Neutrophil (primary cell): ENCODE measurements at regions not wholly inside any gene's neighbourhood (a gene's known extent, or its start where the extent isn't known, plus 50 kb on each side); places are given as distances from the start of the nearest gene placed in this dataset.

Experiments
- H3K27ac ChIP-seq: fragments of 200-600 bp; sonication (generic); 2 replicates; pipeline ENCODE4 v1.5.1; 2016; ENCODE audit warnings: mild to moderate bottlenecking, moderate library complexity
- H3K27me3 ChIP-seq: fragments of 200-600 bp; sonication (generic); 2 replicates; pipeline ENCODE4 v1.6.0; 2016; ENCODE audit warnings: mild to moderate bottlenecking
- H3K36me3 ChIP-seq: fragments of 200-600 bp; sonication (generic); 2 replicates; pipeline ENCODE4 v1.5.1; 2017
- H3K4me1 ChIP-seq, 2 experiments: fragments of 200-600 bp in 1 of 2; sonication (generic) in 1 of 2; 1 replicate in 1 of 2; 2 replicates in 1 of 2; pipeline versions ENCODE4 v1.5.1 to v1.6.1; 2013 to 2016; ENCODE audit warnings: low read depth in 1 of 2, low read length in 1 of 2, mild to moderate bottlenecking in 1 of 2, moderate library complexity in 1 of 2; ENCODE audit not compliant: control insufficient read depth in 1 of 2, insufficient read depth in 1 of 2
- H3K4me3 ChIP-seq, 2 experiments: fragments of 200-600 bp in 1 of 2; sonication (generic) in 1 of 2; 1 replicate in 1 of 2; 2 replicates in 1 of 2; pipeline ENCODE4 v1.5.1; 2013 to 2016; ENCODE audit warnings: low read depth in 1 of 2, low read length in 1 of 2, mild to moderate bottlenecking in 1 of 2, moderate library complexity in 1 of 2
- H3K9me3 ChIP-seq: fragments of 200-600 bp; sonication (generic); 2 replicates; pipeline ENCODE4 v1.5.1; 2016
- TF ChIP-seq, protein P1 (sequence below): fragments of 200-600 bp; sonication (generic); IDR thresholded peaks from 2 replicates; pipeline ENCODE4 v1.5.1; 2016; ENCODE audit warnings: antibody characterized with exemption

DNA sequence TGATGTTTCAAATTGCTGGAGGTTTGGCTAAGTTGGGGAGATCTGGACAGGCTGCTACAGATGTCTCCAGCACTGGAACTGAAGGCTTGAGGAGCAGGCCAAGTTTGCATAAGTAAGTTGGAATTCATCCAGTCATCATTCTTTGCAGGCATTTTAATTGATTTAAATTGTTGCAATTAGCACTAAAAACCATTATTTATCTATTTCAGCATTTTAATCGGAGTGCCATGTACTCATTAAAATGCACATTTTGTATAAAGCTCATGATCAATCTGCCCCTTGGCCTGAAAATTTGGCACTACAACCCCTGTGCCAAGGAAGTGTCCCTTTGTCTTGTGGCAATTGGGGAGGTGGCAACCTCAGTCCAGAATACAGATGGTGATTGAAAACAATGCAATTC, 320.2 kb downstream of the MAT2B start:
- Histone ChIP-seq H3K9me3 (no peaks in the 10 kb centered on the region), H3K36me3 (no peaks in the 10 kb centered on the region), H3K4me1 (no peaks in the 10 kb centered on the region), H3K27ac (no peak overlapping the region), H3K27me3 (no peaks in the 10 kb centered on the region), H3K4me3 (no peak overlapping the region)
- TF ChIP-seq, protein P1, sequence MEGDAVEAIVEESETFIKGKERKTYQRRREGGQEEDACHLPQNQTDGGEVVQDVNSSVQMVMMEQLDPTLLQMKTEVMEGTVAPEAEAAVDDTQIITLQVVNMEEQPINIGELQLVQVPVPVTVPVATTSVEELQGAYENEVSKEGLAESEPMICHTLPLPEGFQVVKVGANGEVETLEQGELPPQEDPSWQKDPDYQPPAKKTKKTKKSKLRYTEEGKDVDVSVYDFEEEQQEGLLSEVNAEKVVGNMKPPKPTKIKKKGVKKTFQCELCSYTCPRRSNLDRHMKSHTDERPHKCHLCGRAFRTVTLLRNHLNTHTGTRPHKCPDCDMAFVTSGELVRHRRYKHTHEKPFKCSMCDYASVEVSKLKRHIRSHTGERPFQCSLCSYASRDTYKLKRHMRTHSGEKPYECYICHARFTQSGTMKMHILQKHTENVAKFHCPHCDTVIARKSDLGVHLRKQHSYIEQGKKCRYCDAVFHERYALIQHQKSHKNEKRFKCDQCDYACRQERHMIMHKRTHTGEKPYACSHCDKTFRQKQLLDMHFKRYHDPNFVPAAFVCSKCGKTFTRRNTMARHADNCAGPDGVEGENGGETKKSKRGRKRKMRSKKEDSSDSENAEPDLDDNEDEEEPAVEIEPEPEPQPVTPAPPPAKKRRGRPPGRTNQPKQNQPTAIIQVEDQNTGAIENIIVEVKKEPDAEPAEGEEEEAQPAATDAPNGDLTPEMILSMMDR, result no peak

DNA sequence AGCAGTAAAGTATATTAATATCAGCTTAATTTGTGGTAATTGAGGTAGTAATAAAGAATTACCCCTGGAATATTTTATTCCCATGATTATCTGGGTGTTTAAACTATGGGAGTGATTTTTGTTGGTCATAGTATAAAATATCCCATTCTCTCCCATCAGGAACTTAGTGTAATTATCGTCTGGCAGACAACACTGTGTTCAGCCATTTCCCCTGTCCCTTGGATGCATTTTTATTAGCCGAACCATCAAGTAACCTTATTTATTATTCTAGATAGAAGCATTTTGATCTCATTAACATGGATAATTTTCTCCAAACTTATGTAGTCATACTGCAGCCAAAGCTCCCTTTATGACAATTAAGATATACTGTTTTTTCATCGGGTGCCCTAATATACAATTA, 320.8 kb downstream of the MAT2B start:
- Histone ChIP-seq H3K9me3 (no peaks in the 10 kb centered on the region), H3K27me3 (no peaks in the 10 kb centered on the region), H3K4me3 (no peak overlapping the region), H3K36me3 (no peaks in the 10 kb centered on the region), H3K4me1 (no peaks in the 10 kb centered on the region), H3K27ac (no peak overlapping the region)
- TF ChIP-seq, protein P1, result no peak

GRCh38 chr5:163832155-163832554, 326.7 kb downstream of the MAT2B start:
- no peaks in the 10 kb centered on the region for H3K27me3 ChIP-seq
- no peak overlapping the region for H3K4me3 ChIP-seq
- TF ChIP-seq, protein P1, result no peak
- no peak overlapping the region for H3K27ac ChIP-seq
- no peaks in the 10 kb centered on the region for H3K36me3 ChIP-seq
- H3K9me3 ChIP-seq, result no peaks in the 10 kb centered on the region
- no peaks in the 10 kb centered on the region for H3K4me1 ChIP-seq

GRCh38 chr5:163838738-163839137, 333.3 kb downstream of the MAT2B start:
- no peak overlapping the region for H3K27ac ChIP-seq
- no peaks in the 10 kb centered on the region for H3K27me3 ChIP-seq
- no peaks in the 10 kb centered on the region for H3K4me1 ChIP-seq
- H3K9me3 ChIP-seq, result no peaks in the 10 kb centered on the region
- TF ChIP-seq, protein P1, result no peak
- no peak overlapping the region for H3K4me3 ChIP-seq
- H3K36me3 ChIP-seq, result no peaks in the 10 kb centered on the region

GRCh38 chr5:163846512-163846911, 341.1 kb downstream of the MAT2B start:
- Histone ChIP-seq H3K4me1 (no peaks in the 10 kb centered on the region), H3K27ac (no peak overlapping the region), H3K36me3 (no peaks in the 10 kb centered on the region), H3K4me3 (no peak overlapping the region), H3K27me3 (no peaks in the 10 kb centered on the region), H3K9me3 (no peaks in the 10 kb centered on the region)
- TF ChIP-seq, protein P1, result no peak

DNA sequence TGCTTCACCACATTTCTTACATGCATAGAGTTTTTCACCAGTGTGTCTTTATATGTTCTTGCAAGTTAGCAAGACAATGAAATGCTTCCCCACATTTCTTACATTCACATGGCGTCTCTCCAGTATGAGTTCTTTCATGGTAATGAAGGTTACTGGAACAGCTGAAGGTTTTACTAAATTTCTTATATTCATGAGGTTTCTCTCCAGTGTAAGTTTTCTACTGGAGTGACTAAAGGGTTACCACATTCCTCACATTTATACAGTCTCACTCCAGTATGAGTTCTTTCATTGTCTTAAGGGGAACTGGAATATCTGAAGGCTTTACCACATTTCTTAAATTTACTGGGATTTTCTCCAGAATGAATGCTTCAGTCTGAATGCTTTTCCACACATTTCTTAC, 350.3 kb downstream of the MAT2B start:
- Histone ChIP-seq H3K4me3 (no peak overlapping the region), H3K4me1 (no peaks in the 10 kb centered on the region), H3K27ac (no peak overlapping the region), H3K27me3 (no peaks in the 10 kb centered on the region), H3K36me3 (no peaks in the 10 kb centered on the region), H3K9me3 (no peaks in the 10 kb centered on the region)
- TF ChIP-seq, protein P1, result no peak
